ENCODE measurements at regions not wholly inside any gene's neighbourhood (a gene's known extent, or its start where the extent isn't known, plus 50 kb on each side); places are given as distances from the start of the nearest gene placed in this dataset.
A peak's percentile ranks its signal among the peaks of the same experiment; 100 is the strongest.

- H4K20me1 ChIP-seq (ENCODE audit: insufficient read depth, low read length): no peaks in the 10 kb centered on the region; the same call in 1 of the 2 replicates
- no peak overlapping the region for H3K4me2 ChIP-seq (ENCODE audit: low read length)
- no peak overlapping the region for H3K27ac ChIP-seq (ENCODE audit: low read length)
- H3K9ac ChIP-seq (ENCODE audit: low read length): no peak overlapping the region
- H3K79me2 ChIP-seq (ENCODE audit: low read length): no peaks in the 10 kb centered on the region
- no peak overlapping the region for H3K4me3 ChIP-seq (ENCODE audit: low read length)
- H3K36me3 ChIP-seq (replicated peaks; ENCODE audit: low read depth, low read length): no peaks in the 10 kb centered on the region
- no peak for TF ChIP-seq EZH2phosphoT487 (IDR thresholded peaks at IDR 0.05; ENCODE audit: low read depth)
- TF ChIP-seq, protein P1, sequence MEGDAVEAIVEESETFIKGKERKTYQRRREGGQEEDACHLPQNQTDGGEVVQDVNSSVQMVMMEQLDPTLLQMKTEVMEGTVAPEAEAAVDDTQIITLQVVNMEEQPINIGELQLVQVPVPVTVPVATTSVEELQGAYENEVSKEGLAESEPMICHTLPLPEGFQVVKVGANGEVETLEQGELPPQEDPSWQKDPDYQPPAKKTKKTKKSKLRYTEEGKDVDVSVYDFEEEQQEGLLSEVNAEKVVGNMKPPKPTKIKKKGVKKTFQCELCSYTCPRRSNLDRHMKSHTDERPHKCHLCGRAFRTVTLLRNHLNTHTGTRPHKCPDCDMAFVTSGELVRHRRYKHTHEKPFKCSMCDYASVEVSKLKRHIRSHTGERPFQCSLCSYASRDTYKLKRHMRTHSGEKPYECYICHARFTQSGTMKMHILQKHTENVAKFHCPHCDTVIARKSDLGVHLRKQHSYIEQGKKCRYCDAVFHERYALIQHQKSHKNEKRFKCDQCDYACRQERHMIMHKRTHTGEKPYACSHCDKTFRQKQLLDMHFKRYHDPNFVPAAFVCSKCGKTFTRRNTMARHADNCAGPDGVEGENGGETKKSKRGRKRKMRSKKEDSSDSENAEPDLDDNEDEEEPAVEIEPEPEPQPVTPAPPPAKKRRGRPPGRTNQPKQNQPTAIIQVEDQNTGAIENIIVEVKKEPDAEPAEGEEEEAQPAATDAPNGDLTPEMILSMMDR (IDR thresholded peaks at IDR 0.05; ENCODE audit: low read depth, low read length): peak; percentile 73
- H2AFZ ChIP-seq (ENCODE audit: low read depth, low read length): no peak overlapping the region
- peaks cover 8% of the 10 kb centered on the region for H3K4me1 ChIP-seq (ENCODE audit: low read length)
- peaks cover 47% of the 10 kb centered on the region for H3K27me3 ChIP-seq (ENCODE audit: low read depth, low read length)
- no peaks in the 10 kb centered on the region for H3K9me3 ChIP-seq (ENCODE audit: insufficient read depth, low read length)
These were observed 175.9 kb upstream of the RPS6KA3 start for GRCh38 chrX:20442597-20442996.

GRCh38 chrX:20441123-20441522 lies 174.4 kb upstream of the RPS6KA3 start:
- H3K79me2 ChIP-seq (ENCODE audit: low read length): no peaks in the 10 kb centered on the region
- no peaks in the 10 kb centered on the region for H3K4me1 ChIP-seq (ENCODE audit: low read length)
- no peak overlapping the region for H3K27ac ChIP-seq (ENCODE audit: low read length)
- no peak overlapping the region for H3K4me2 ChIP-seq (ENCODE audit: low read length)
- H3K9ac ChIP-seq (ENCODE audit: low read length): no peak overlapping the region
- H3K36me3 ChIP-seq (replicated peaks; ENCODE audit: low read depth, low read length): no peaks in the 10 kb centered on the region
- no peak overlapping the region for H2AFZ ChIP-seq (ENCODE audit: low read depth, low read length)
- no peaks in the 10 kb centered on the region for H4K20me1 ChIP-seq (ENCODE audit: insufficient read depth, low read length)
- H3K27me3 ChIP-seq (ENCODE audit: low read depth, low read length): peaks cover 32% of the 10 kb centered on the region
- no peak for TF ChIP-seq EZH2phosphoT487 (IDR thresholded peaks at IDR 0.05; ENCODE audit: low read depth)
- TF ChIP-seq, protein P1 (IDR thresholded peaks at IDR 0.05; ENCODE audit: low read depth, low read length): no peak
- H3K9me3 ChIP-seq (ENCODE audit: insufficient read depth, low read length): no peaks in the 10 kb centered on the region
- H3K4me3 ChIP-seq (ENCODE audit: low read length): no peak overlapping the region

- H3K4me1 ChIP-seq (ENCODE audit: low read length): no peaks in the 10 kb centered on the region
- no peaks in the 10 kb centered on the region for H3K36me3 ChIP-seq (replicated peaks; ENCODE audit: low read depth, low read length)
- H2AFZ ChIP-seq (ENCODE audit: low read depth, low read length): no peak overlapping the region
- H3K9ac ChIP-seq (ENCODE audit: low read length): no peak overlapping the region
- no peaks in the 10 kb centered on the region for H3K79me2 ChIP-seq (ENCODE audit: low read length)
- no peaks in the 10 kb centered on the region for H4K20me1 ChIP-seq (ENCODE audit: insufficient read depth, low read length)
- H3K4me3 ChIP-seq (ENCODE audit: low read length): no peak overlapping the region
- no peak overlapping the region for H3K4me2 ChIP-seq (ENCODE audit: low read length)
- no peaks in the 10 kb centered on the region for H3K9me3 ChIP-seq (ENCODE audit: insufficient read depth, low read length)
- no peak for TF ChIP-seq EZH2phosphoT487 (IDR thresholded peaks at IDR 0.05; ENCODE audit: low read depth)
- TF ChIP-seq, protein P1 (IDR thresholded peaks at IDR 0.05; ENCODE audit: low read depth, low read length): no peak
- no peak overlapping the region for H3K27ac ChIP-seq (ENCODE audit: low read length)
- peaks cover 18% of the 10 kb centered on the region for H3K27me3 ChIP-seq (ENCODE audit: low read depth, low read length)
These were observed 172.3 kb upstream of the RPS6KA3 start for GRCh38 chrX:20438871-20439526.

- TF ChIP-seq, protein P1 (IDR thresholded peaks at IDR 0.05; ENCODE audit: low read depth, low read length): no peak
- no peak for TF ChIP-seq EZH2phosphoT487 (IDR thresholded peaks at IDR 0.05; ENCODE audit: low read depth)
- Histone ChIP-seq H3K4me1 (ENCODE audit: low read length) (peaks cover 7% of the 10 kb centered on the region), H3K4me3 (ENCODE audit: low read length) (no peak overlapping the region), H3K27ac (ENCODE audit: low read length) (no peak overlapping the region), H3K9ac (ENCODE audit: low read length) (no peak overlapping the region), H4K20me1 (ENCODE audit: insufficient read depth, low read length) (no peaks in the 10 kb centered on the region), H3K36me3 (replicated peaks; ENCODE audit: low read depth, low read length) (no peaks in the 10 kb centered on the region), H2AFZ (ENCODE audit: low read depth, low read length) (no peak overlapping the region), H3K4me2 (ENCODE audit: low read length) (no peak overlapping the region), H3K27me3 (ENCODE audit: low read depth, low read length) (peaks cover 5% of the 10 kb centered on the region), H3K9me3 (ENCODE audit: insufficient read depth, low read length) (no peaks in the 10 kb centered on the region), H3K79me2 (ENCODE audit: low read length) (no peaks in the 10 kb centered on the region)
These were observed 171.0 kb upstream of the RPS6KA3 start for GRCh38 chrX:20437683-20438082.
